ENCODE measurements at regions not wholly inside any gene's neighbourhood (a gene's known extent, or its start where the extent isn't known, plus 50 kb on each side); places are given as distances from the start of the nearest gene placed in this dataset.

DNA sequence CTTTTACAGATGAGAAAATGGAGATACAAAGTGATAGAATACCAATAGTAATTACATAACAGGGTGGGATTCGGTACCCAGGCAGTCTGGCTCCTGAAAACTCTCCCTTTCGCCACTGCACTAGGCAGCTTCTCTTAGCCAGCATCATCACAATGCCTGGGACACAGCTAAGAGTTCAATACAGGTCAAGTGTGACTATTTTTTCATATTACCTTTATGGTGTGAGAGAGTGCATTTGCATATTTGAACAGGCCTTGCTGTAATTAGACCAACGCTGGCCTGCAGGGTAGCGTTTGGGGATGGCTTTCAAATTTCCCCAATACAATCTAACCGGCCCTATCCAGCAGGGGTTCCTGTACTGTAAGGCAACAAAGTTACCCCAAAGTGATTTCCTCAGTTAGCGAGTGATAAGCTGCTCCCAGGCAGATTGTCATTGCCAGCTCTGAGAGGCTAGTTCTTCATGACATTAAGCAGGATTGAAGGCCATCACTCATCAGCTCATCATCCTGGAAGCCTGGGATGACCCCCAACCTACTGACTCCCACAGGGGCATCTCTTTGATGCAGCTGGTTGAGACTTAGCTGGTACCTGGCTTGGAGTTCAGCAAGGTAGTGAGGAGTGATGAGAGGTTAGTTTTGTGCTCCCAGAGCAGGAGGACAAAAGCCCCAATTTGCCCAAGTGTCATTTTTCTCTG is 836.8 kb upstream of the LCORL start:
- Histone ChIP-seq H3K4me1 (no peaks in the 10 kb centered on the region), H3K27ac (no peak overlapping the region), H3K9me3 (no peaks in the 10 kb centered on the region), H3K27me3 (no peaks in the 10 kb centered on the region), H3K4me3 (no peak overlapping the region), H3K36me3 (no peaks in the 10 kb centered on the region)
- 66 to 78% methylated on average over 6 of the region's 6 CpGs for WGBS, 2 donors
- ATAC-seq (ENCODE audit: low FRiP score in 2 of 2) (no peak), DNase-seq (no peak)
- TF ChIP-seq POLR2A (IDR thresholded peaks at IDR 0.05) (no peak), POLR2AphosphoS5 (IDR thresholded peaks at IDR 0.05) (no peak)
- TF ChIP-seq, protein P1, sequence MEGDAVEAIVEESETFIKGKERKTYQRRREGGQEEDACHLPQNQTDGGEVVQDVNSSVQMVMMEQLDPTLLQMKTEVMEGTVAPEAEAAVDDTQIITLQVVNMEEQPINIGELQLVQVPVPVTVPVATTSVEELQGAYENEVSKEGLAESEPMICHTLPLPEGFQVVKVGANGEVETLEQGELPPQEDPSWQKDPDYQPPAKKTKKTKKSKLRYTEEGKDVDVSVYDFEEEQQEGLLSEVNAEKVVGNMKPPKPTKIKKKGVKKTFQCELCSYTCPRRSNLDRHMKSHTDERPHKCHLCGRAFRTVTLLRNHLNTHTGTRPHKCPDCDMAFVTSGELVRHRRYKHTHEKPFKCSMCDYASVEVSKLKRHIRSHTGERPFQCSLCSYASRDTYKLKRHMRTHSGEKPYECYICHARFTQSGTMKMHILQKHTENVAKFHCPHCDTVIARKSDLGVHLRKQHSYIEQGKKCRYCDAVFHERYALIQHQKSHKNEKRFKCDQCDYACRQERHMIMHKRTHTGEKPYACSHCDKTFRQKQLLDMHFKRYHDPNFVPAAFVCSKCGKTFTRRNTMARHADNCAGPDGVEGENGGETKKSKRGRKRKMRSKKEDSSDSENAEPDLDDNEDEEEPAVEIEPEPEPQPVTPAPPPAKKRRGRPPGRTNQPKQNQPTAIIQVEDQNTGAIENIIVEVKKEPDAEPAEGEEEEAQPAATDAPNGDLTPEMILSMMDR (IDR thresholded peaks at IDR 0.05), result no peak

DNA sequence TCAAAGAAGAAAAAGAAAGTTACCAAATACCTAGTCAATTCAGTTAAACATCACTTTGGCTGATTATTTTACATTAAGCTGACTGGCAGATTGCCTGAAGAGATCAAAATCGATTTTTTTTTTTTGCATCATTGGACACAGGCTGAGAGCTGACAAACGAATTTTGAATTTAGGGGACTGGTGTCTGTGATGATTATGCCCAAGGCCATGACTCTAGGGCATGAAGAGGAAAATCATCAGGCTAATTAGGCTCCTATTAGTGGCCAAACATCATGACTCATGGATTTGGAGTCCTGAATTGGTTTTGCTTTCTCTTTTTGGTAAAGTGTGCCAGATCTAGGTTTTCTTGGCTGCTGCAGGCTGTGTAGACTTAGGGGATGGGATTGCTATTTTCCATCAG is 829.3 kb upstream of the LCORL start:
- Histone ChIP-seq H3K36me3 (no peaks in the 10 kb centered on the region), H3K4me3 (no peak overlapping the region), H3K27ac (no peak overlapping the region), H3K4me1 (no peaks in the 10 kb centered on the region), H3K9me3 (no peaks in the 10 kb centered on the region), H3K27me3 (no peaks in the 10 kb centered on the region)
- DNase-seq (no peak), ATAC-seq (ENCODE audit: low FRiP score in 2 of 2) (no peak)
- TF ChIP-seq POLR2AphosphoS5 (IDR thresholded peaks at IDR 0.05) (no peak), EP300 (IDR thresholded peaks at IDR 0.05) (no peak), POLR2A (IDR thresholded peaks at IDR 0.05) (no peak)
- TF ChIP-seq, protein P1 (IDR thresholded peaks at IDR 0.05), result no peak
- WGBS, 2 donors, result 41 to 42% methylated on average over 2 of the region's 2 CpGs

DNA sequence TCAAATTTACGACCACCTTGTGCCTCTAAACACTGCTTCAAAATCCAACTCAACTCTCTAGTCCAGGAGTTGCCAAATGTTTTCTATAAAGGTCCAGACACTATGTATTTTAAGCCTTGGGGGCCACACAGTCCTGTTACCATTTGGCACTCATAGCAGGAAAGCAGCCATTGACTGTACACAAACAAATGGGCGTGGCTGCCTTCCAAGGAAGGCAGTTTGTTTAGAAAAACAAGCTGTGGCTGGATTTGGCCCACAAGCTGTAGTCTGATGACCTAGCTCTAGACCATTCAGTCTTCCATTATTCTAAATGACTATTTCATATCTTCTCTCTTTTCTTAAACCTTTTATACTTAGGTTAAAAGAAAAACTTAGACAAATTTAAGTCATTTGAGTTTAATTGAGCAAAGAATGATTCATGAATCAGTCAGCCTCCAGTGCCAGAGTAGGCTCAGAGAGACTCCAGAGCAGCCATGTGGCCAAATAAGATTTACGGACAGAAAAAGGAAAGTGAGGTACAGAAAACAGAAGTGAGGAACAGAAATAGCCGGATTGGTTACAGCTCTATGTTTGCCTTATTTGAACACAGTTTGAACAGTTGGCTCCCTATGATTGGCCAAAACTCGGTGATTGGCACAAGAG is 825.8 kb upstream of the LCORL start:
- Histone ChIP-seq H3K27ac (no peak overlapping the region), H3K4me3 (no peak overlapping the region), H3K9me3 (peaks cover 0 to 10% (median 0%) of the 10 kb centered on the region in 4 donors), H3K4me1 (no peaks in the 10 kb centered on the region), H3K27me3 (no peaks in the 10 kb centered on the region), H3K36me3 (no peaks in the 10 kb centered on the region)
- 67 to 72% methylated on average over 5 of the region's 5 CpGs for WGBS, 2 donors
- TF ChIP-seq, protein P1 (IDR thresholded peaks at IDR 0.05), result no peak
- TF ChIP-seq POLR2A (IDR thresholded peaks at IDR 0.05), result no peak
- no peak for TF ChIP-seq POLR2AphosphoS5 (IDR thresholded peaks at IDR 0.05)
- TF ChIP-seq EP300 (IDR thresholded peaks at IDR 0.05), result no peak
- no peak for DNase-seq
- no peak for ATAC-seq (ENCODE audit: low FRiP score in 2 of 2)

DNA sequence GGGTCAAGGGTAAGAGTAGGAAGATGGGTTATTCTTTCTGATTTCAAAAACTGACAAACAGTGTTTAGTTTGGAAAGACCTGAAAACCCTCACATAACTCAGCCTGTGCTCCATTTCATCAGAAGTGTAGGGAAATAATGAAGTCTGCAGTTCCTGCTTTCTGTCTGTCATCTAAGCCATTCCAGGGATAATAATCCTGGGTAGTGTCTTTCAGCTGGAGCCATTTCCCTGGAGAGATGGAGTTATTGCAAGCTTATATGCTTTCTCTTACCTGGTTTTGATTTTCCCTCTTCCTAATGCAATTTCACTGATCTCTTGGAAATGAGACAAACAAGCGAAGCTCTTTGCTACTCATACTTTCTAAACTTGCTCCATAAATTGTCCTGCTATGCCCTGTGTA is 824.8 kb upstream of the LCORL start:
- DNase-seq (no peak), ATAC-seq (ENCODE audit: low FRiP score in 2 of 2) (no peak)
- H3K27ac ChIP-seq, result no peak overlapping the region
- peaks cover 0 to 12% (median 0%) of the 10 kb centered on the region in 4 donors for H3K9me3 ChIP-seq
- TF ChIP-seq, protein P1 (IDR thresholded peaks at IDR 0.05), result no peak
- TF ChIP-seq POLR2AphosphoS5 (IDR thresholded peaks at IDR 0.05), result no peak
- TF ChIP-seq EP300 (IDR thresholded peaks at IDR 0.05), result no peak
- TF ChIP-seq POLR2A (IDR thresholded peaks at IDR 0.05), result no peak
- no peaks in the 10 kb centered on the region for H3K36me3 ChIP-seq
- H3K4me3 ChIP-seq, result no peak overlapping the region
- 91% methylated on average over 1 of the region's 1 CpG for WGBS, 2 donors
- H3K27me3 ChIP-seq, result no peaks in the 10 kb centered on the region
- H3K4me1 ChIP-seq, result no peaks in the 10 kb centered on the region

DNA sequence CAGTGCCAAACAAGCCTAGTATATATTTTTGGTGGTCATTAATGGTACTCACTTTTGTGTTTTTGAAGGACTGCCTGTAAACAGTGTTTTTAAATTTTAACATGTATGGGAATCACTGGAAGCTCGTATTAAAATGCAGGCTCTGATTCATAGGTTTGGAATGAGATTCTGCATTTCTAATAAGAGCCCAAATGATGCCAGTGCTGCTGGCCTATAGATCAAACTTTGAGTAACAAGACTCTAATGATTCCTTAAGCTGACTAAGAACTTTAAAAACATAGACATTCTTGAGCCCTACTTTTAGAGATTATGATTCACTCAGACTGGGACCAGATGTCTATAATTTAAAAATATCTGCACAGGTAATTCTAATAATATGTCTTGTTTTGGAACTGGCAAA is 823.2 kb upstream of the LCORL start:
- ATAC-seq (ENCODE audit: low FRiP score in 2 of 2) (no peak), DNase-seq (no peak)
- Histone ChIP-seq H3K4me1 (no peaks in the 10 kb centered on the region), H3K27me3 (no peaks in the 10 kb centered on the region), H3K9me3 (peaks cover 0 to 12% (median 0%) of the 10 kb centered on the region in 4 donors), H3K27ac (no peak overlapping the region), H3K36me3 (no peaks in the 10 kb centered on the region), H3K4me3 (no peak overlapping the region)
- 68 to 87% methylated on average over 1 of the region's 1 CpG for WGBS, 2 donors
- no peak for TF ChIP-seq POLR2AphosphoS5 (IDR thresholded peaks at IDR 0.05)
- TF ChIP-seq EP300 (IDR thresholded peaks at IDR 0.05), result no peak
- TF ChIP-seq POLR2A (IDR thresholded peaks at IDR 0.05), result no peak
- TF ChIP-seq, protein P1 (IDR thresholded peaks at IDR 0.05), result no peak
